H1 (cell line): ENCODE measurements at regions not wholly inside any gene's neighbourhood (a gene's known extent, or its start where the extent isn't known, plus 50 kb on each side); places are given as distances from the start of the nearest gene placed in this dataset.

ENCODE experiments used
- CTCF ChIA-PET: fragments of 300-600 bp; sonication (Branson Sonifier 250); formaldehyde crosslinking; loops from one replicate; lab custom pipeline; 2021; ENCODE audit not compliant: partially characterized antibody; lab: Charles Lee
- POLR2A ChIA-PET: fragments of 300-600 bp; sonication (Branson Sonifier 250); formaldehyde crosslinking; loops from one replicate; lab custom pipeline; 2021; ENCODE audit warnings: inconsistent platforms; ENCODE audit not compliant: partially characterized antibody; lab: Charles Lee
- DNase-seq, 2 experiments: peaks; one replicate each; pipeline versions ENCODE4 v3.0.0 to v3.0.0-alpha.2; 2010 to 2022; ENCODE audit warnings: low spot score in 2 of 2, low read depth in 1 of 2, mixed read lengths in 1 of 2
- FAIRE-seq: peaks from 2 replicates; lab custom pipeline; 2011; peaks lifted over from hg19 to GRCh38; lab: Jason Lieb, UNC
- H2AFZ ChIP-seq: 2 replicates; pipeline ENCODE4 v1.8.1; 2012; ENCODE audit warnings: low read length, inconsistent platforms
- H2AK5ac ChIP-seq: 2 replicates; pipeline ENCODE4 v1.6.1; 2013; ENCODE audit warnings: low read depth, low read length
- H2BK120ac ChIP-seq: replicated peaks from 2 replicates; pipeline ENCODE3; 2013; ENCODE audit warnings: low read depth, low read length, inconsistent platforms
- H2BK12ac ChIP-seq: 2 replicates; pipeline ENCODE4 v1.6.1; 2013; ENCODE audit warnings: low read depth, low read length
- H2BK15ac ChIP-seq: 2 replicates; pipeline ENCODE4 v1.6.1; 2013; ENCODE audit warnings: low read length
- H2BK20ac ChIP-seq: 2 replicates; pipeline ENCODE4 v1.6.1; 2013; ENCODE audit warnings: low read length
- H2BK5ac ChIP-seq: 2 replicates; pipeline ENCODE4 v1.6.1; 2013; ENCODE audit warnings: low read depth, low read length
- H3K14ac ChIP-seq: 2 replicates; pipeline ENCODE4 v1.6.1; 2013; ENCODE audit warnings: inconsistent platforms; ENCODE audit not compliant: insufficient read length
- H3K18ac ChIP-seq: 2 replicates; pipeline ENCODE4 v1.6.1; 2013; ENCODE audit warnings: low read length; ENCODE audit errors: extremely low read depth
- H3K23ac ChIP-seq: 2 replicates; pipeline ENCODE4 v1.6.1; 2013; ENCODE audit warnings: inconsistent platforms; ENCODE audit not compliant: insufficient read length
- H3K23me2 ChIP-seq: 2 replicates; pipeline ENCODE4 v1.6.1; 2013; ENCODE audit warnings: low read depth, low read length
- H3K27ac ChIP-seq: 2 replicates; pipeline ENCODE4 v1.6.1; 2011; ENCODE audit warnings: low read depth, low read length, inconsistent platforms
- H3K27me3 ChIP-seq, 4 experiments: replicated peaks in 1 of 4; 1 replicate in 1 of 4; 2 replicates in 3 of 4; pipeline versions ENCODE4 v1.6.1 to v1.8.1; 2011 to 2013; ENCODE audit warnings: low read length in 3 of 4, mild to moderate bottlenecking in 3 of 4, inconsistent platforms in 2 of 4, mixed read lengths in 2 of 4, moderate library complexity in 1 of 4; ENCODE audit not compliant: control insufficient read depth in 3 of 4, insufficient read depth in 3 of 4; ENCODE audit errors: extremely low read depth in 1 of 4
- H3K36me3 ChIP-seq, 4 experiments: 2 replicates each; pipeline versions ENCODE4 v1.6.1 to v1.8.1; 2011 to 2013; ENCODE audit warnings: mild to moderate bottlenecking in 4 of 4, low read length in 3 of 4, moderate library complexity in 2 of 4, control low read depth in 1 of 4, inconsistent platforms in 1 of 4; ENCODE audit not compliant: insufficient read depth in 4 of 4, control insufficient read depth in 2 of 4
- H3K4ac ChIP-seq: replicated peaks from 2 replicates; pipeline ENCODE3; 2013; ENCODE audit warnings: low read length, low read depth, mixed read lengths, inconsistent platforms; ENCODE audit not compliant: insufficient read length
- H3K4me1 ChIP-seq, 4 experiments: replicated peaks in 1 of 4; 1 replicate in 1 of 4; 2 replicates in 3 of 4; pipeline versions ENCODE4 v1.6.1 to v1.8.1; 2011 to 2013; ENCODE audit warnings: low read length in 3 of 4, inconsistent platforms in 2 of 4, mixed read lengths in 1 of 4; ENCODE audit not compliant: insufficient read depth in 4 of 4, control insufficient read depth in 3 of 4
- H3K4me2 ChIP-seq, 2 experiments: 2 replicates each; pipeline versions ENCODE4 v1.6.1 to v1.8.1; 2011 to 2013; ENCODE audit warnings: low read depth in 2 of 2, low read length in 2 of 2, control low read depth in 1 of 2, inconsistent platforms in 1 of 2, mild to moderate bottlenecking in 1 of 2; ENCODE audit not compliant: insufficient read depth in 1 of 2
- H3K4me3 ChIP-seq, 4 experiments: fragments of 200-600, 300-600 bp in 1 of 4; sonication (generic), shearing (Covaris generic), sonication (Bioruptor Twin) in 1 of 4; 2 replicates each; pipeline versions ENCODE4 v1.5.1 to v1.8.1; 2011 to 2016; ENCODE audit warnings: low read length in 4 of 4, low read depth in 3 of 4, control low read depth in 2 of 4, inconsistent platforms in 2 of 4, mild to moderate bottlenecking in 2 of 4, mixed read lengths in 1 of 4, moderate library complexity in 1 of 4; ENCODE audit not compliant: insufficient read depth in 2 of 4; ENCODE audit errors: extremely low read depth in 1 of 4
- H3K56ac ChIP-seq: replicated peaks from 2 replicates; pipeline ENCODE3; 2013; ENCODE audit warnings: low read depth, mild to moderate bottlenecking, mixed read lengths, low read length, inconsistent platforms; ENCODE audit not compliant: insufficient read length
- H3K79me1 ChIP-seq: 2 replicates; pipeline ENCODE4 v1.6.1; 2013; ENCODE audit warnings: low read depth, low read length, control low read depth
- H3K79me2 ChIP-seq, 2 experiments: 2 replicates each; pipeline versions ENCODE4 v1.6.1 to v1.8.1; 2012 to 2013; ENCODE audit warnings: low read length in 2 of 2, mild to moderate bottlenecking in 2 of 2, inconsistent platforms in 1 of 2; ENCODE audit not compliant: insufficient read depth in 2 of 2, control insufficient read depth in 1 of 2
- H3K9ac ChIP-seq, 4 experiments: replicated peaks in 1 of 4; 1 replicate in 1 of 4; 2 replicates in 3 of 4; pipeline versions ENCODE4 v1.6.1 to v1.8.1; 2011 to 2013; ENCODE audit warnings: low read depth in 3 of 4, low read length in 3 of 4, control low read depth in 2 of 4, mild to moderate bottlenecking in 2 of 4, moderate library complexity in 2 of 4, inconsistent platforms in 1 of 4; ENCODE audit errors: extremely low read depth in 1 of 4
- H3K9me3 ChIP-seq, 2 experiments: 2 replicates each; pipeline versions ENCODE4 v1.6.1 to v1.8.1; 2012 to 2013; ENCODE audit warnings: mild to moderate bottlenecking in 2 of 2, moderate library complexity in 2 of 2, control low read depth in 1 of 2, inconsistent platforms in 1 of 2, low read depth in 1 of 2, low read length in 1 of 2, mixed read lengths in 1 of 2; ENCODE audit not compliant: insufficient read depth in 2 of 2
- H4K20me1 ChIP-seq, 2 experiments: replicated peaks in 1 of 2; 2 replicates each; pipeline versions ENCODE3 to v1.8.1; 2011 to 2013; ENCODE audit warnings: inconsistent platforms in 2 of 2, low read length in 2 of 2, mild to moderate bottlenecking in 1 of 2; ENCODE audit not compliant: insufficient read depth in 2 of 2, control insufficient read depth in 1 of 2
- H4K5ac ChIP-seq: 2 replicates; pipeline ENCODE4 v1.6.1; 2013; ENCODE audit warnings: low read length, low read depth, mixed read lengths, inconsistent platforms; ENCODE audit not compliant: insufficient read length
- H4K8ac ChIP-seq: 2 replicates; pipeline ENCODE4 v1.8.0; 2013; ENCODE audit warnings: mild to moderate bottlenecking, moderate library complexity, low read length, inconsistent platforms; ENCODE audit not compliant: insufficient read depth; ENCODE audit errors: extremely low read depth
- H4K91ac ChIP-seq: replicated peaks from 2 replicates; pipeline ENCODE3; 2013; ENCODE audit warnings: low read length, mixed read lengths, inconsistent platforms; ENCODE audit not compliant: insufficient read length
- CBX5 ChIP-seq: fragments of 300-800, 300-1000 bp; sonication (generic); IDR thresholded peaks from 2 replicates; pipeline ENCODE4 v1.7.1; 2016; ENCODE audit warnings: antibody characterized with exemption, low read length, low read depth
- E2F6 ChIP-seq: IDR thresholded peaks from 2 replicates; pipeline ENCODE4 v1.6.1; 2012; ENCODE audit warnings: inconsistent platforms
- HDAC6 ChIP-seq: IDR thresholded peaks from one replicate; pipeline ENCODE4 v1.7.1; 2012; ENCODE audit warnings: low read depth, mild to moderate bottlenecking, inconsistent platforms, low read length, moderate library complexity
- JUND ChIP-seq: IDR thresholded peaks from 2 replicates; pipeline ENCODE4 v1.6.1; 2011; ENCODE audit warnings: mild to moderate bottlenecking, improper control_type of control experiment, low read length
- KDM4A ChIP-seq: IDR thresholded peaks from one replicate; pipeline ENCODE4 v1.7.1; 2012; ENCODE audit warnings: low read depth, mild to moderate bottlenecking, moderate library complexity, low read length, inconsistent platforms; ENCODE audit not compliant: severe bottlenecking
- MAFK ChIP-seq: IDR thresholded peaks from 2 replicates; pipeline ENCODE4 v1.6.1; 2012; ENCODE audit warnings: low read depth, mild to moderate bottlenecking, improper control_type of control experiment, low read length
- MAX ChIP-seq: IDR thresholded peaks from 2 replicates; pipeline ENCODE4 v1.6.1; 2012; ENCODE audit warnings: inconsistent platforms
- NRF1 ChIP-seq: IDR thresholded peaks from 2 replicates; pipeline ENCODE4 v1.6.1; 2011; ENCODE audit warnings: mild to moderate bottlenecking, low read depth, low read length, improper control_type of control experiment
- RAD21 ChIP-seq, 2 experiments: IDR thresholded peaks in 1 of 2; conservative IDR thresholded peaks in 1 of 2; 2 replicates each; pipeline ENCODE4 v1.6.1; 2011; ENCODE audit warnings: low read depth in 2 of 2, low read length in 2 of 2, improper control_type of control experiment in 1 of 2, inconsistent platforms in 1 of 2, mild to moderate bottlenecking in 1 of 2, moderate library complexity in 1 of 2
- SAP30 ChIP-seq: fragments of 300-600 bp; sonication (generic); IDR thresholded peaks from 2 replicates; pipeline ENCODE4 v1.7.1; 2012; ENCODE audit warnings: low read length, moderate library complexity, mild to moderate bottlenecking, inconsistent platforms; ENCODE audit not compliant: insufficient read depth, insufficient replicate concordance
- YY1 ChIP-seq: IDR thresholded peaks from 2 replicates; pipeline ENCODE4 v1.6.1; 2011; ENCODE audit warnings: low read depth, mild to moderate bottlenecking, low read length
- WGBS, 2 experiments: shearing (Covaris generic) in 1 of 2; methylation state at CpG; one replicate each; pipeline versions ENCODE4 v1.1.6 to v1.1.7; 2013 to 2015; ENCODE audit warnings: low lambda C conversion rate in 2 of 2, mixed read lengths in 2 of 2, inconsistent platforms in 1 of 2, low coverage in 1 of 2, missing lambda C conversion rate in 1 of 2; ENCODE audit not compliant: insufficient replicate concordance in 2 of 2, insufficient coverage in 1 of 2, insufficient read length in 1 of 2; ENCODE audit errors: extremely low coverage in 1 of 2, missing lambda C conversion rate in 1 of 2; 5-methylcytosine and 5-hydroxymethylcytosine counted together

DNA sequence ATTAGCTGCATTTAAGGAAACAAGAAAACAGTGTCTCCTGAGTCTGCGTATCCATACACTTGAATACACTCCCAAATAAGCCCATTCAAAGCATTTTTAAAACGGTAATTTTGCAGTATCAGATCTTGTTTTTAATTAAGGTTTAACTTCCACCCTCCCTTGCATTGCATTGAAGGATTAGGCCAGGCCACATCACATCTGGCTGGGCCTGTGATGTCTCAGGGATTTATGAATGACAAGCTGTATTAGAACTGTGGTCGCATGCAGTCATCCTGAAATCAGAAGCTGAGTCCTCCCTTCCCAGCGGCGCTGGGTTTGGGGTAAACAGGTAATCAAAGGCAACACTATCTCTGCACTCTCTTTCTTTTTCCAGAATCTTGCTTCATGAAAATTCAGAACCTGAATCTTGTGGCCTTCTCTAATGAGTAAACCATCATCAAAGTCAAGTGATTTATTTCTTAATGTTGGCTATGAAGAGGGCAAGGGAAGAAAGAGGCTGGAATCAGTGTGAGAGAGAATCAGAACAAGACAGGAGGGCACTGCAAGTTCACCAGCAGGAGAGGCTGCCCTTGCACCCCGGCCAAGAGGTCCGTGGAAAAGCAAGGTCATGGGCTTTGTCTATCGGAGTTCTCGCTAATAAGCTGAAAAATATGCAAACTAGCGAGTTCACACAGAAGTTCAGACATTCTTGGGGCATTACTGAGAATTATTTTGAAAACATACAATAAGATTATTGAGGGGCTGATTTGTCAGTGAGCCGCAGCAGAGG is 80.0 kb upstream of the ZSWIM6 start:
- no peaks in the 10 kb centered on the region for H3K36me3 ChIP-seq
- no peak overlapping the region for H3K4me3 ChIP-seq
- no peak overlapping the region for H2BK12ac ChIP-seq
- 90% methylated on average over 11 of the region's 11 CpGs; no CpG with 5 or more reads in 1 of the 2 experiments for WGBS, 2 experiments
- H3K9me3 ChIP-seq, result no peaks in the 10 kb centered on the region
- H3K23me2 ChIP-seq, result no peaks in the 10 kb centered on the region
- no peak overlapping the region for H3K18ac ChIP-seq
- no peaks in the 10 kb centered on the region for H3K4me1 ChIP-seq
- FAIRE-seq (no peak), DNase-seq (no peak)
- no peaks in the 10 kb centered on the region for H4K20me1 ChIP-seq
- no peak overlapping the region for H2BK5ac ChIP-seq
- no peak overlapping the region for H3K23ac ChIP-seq
- ChIA-PET POLR2A (no interaction called here), CTCF (interaction anchor here (0.8 kb wide), 1 partner anchor 20 kb away, joined by 3 read pairs; no protein-coding TSS in a partner anchor)
- no peak overlapping the region for H2BK20ac ChIP-seq
- H3K79me1 ChIP-seq, result no peaks in the 10 kb centered on the region
- H4K5ac ChIP-seq, result no peak overlapping the region
- TF ChIP-seq CBX5 (no peak), HDAC6 (no peak), MAFK (no peak), SAP30 (no peak), MAX (no peak), RAD21 (IDR thresholded peaks at IDR 0.05 in 1 of 2, conservative IDR thresholded peaks at IDR 0.05 in 1 of 2; ENCODE audit: low read depth in 2 of 2, low read length in 2 of 2) (no peak), E2F6 (no peak), JUND (no peak), NRF1 (no peak), KDM4A (no peak), YY1 (no peak)
- H3K56ac ChIP-seq, result no peak overlapping the region
- H3K14ac ChIP-seq, result no peak overlapping the region
- no peaks in the 10 kb centered on the region for H3K27me3 ChIP-seq
- H4K8ac ChIP-seq, result no peak overlapping the region
- no peak overlapping the region for H3K9ac ChIP-seq
- H3K27ac ChIP-seq, result no peak overlapping the region
- H2BK120ac ChIP-seq, result no peak overlapping the region
- H2BK15ac ChIP-seq, result no peak overlapping the region
- no peak overlapping the region for H4K91ac ChIP-seq
- H2AK5ac ChIP-seq, result no peak overlapping the region
- H3K4me2 ChIP-seq, result no peak overlapping the region
- no peak overlapping the region for H2AFZ ChIP-seq
- H3K79me2 ChIP-seq, result no peaks in the 10 kb centered on the region
- no peak overlapping the region for H3K4ac ChIP-seq
